Colonic mucosa (tissue), 4 donors: ENCODE measurements at regions not wholly inside any gene's neighbourhood (a gene's known extent, or its start where the extent isn't known, plus 50 kb on each side); places are given as distances from the start of the nearest gene placed in this dataset.

Experiments used
- DNase-seq: peaks from one replicate; pipeline ENCODE4 v3.0.0-alpha.2; 2020
- H3K27ac ChIP-seq: fragments of 200-600 bp; one replicate; pipeline ENCODE4 v1.8.0; 2021
- H3K27me3 ChIP-seq: fragments of 200-600 bp; one replicate; pipeline ENCODE4 v1.8.0; 2021
- H3K36me3 ChIP-seq: fragments of 200-600 bp; one replicate; pipeline ENCODE4 v1.8.0; 2021
- H3K4me1 ChIP-seq: fragments of 200-600 bp; one replicate; pipeline ENCODE4 v1.8.0; 2021; ENCODE audit warnings: mild to moderate bottlenecking
- H3K4me3 ChIP-seq: fragments of 200-600 bp; one replicate; pipeline ENCODE4 v1.8.0; 2021
- H3K9ac ChIP-seq, 2 donors: one replicate each; pipeline ENCODE4 v1.7.0; 2013; ENCODE audit warnings: control low read depth in 2 of 2, low read depth in 2 of 2, low read length in 2 of 2
- H3K9me3 ChIP-seq: fragments of 200-600 bp; one replicate; pipeline ENCODE4 v1.8.0; 2021
- intact Hi-C: fragments of 100-400 bp; cut with DNase I; formaldehyde crosslinking; loops from one replicate; pipeline ENCODE4 v1.14.1; 2022
- TF ChIP-seq, protein P1 (sequence below): fragments of 200-600 bp; IDR thresholded peaks from one replicate; pipeline ENCODE4 v1.8.0; 2022; ENCODE audit warnings: antibody characterized with exemption, mild to moderate bottlenecking
- donor health status: healthy.
- donor health status: DM: no; HTN: no; CAD: no.
- donor health status: DM: no; HTN: no; CAD: no.

- Histone ChIP-seq H3K4me3 (no peak overlapping the region), H3K9ac (no peak overlapping the region), H3K9me3 (no peaks in the 10 kb centered on the region), H3K27ac (no peak overlapping the region), H3K36me3 (no peaks in the 10 kb centered on the region), H3K4me1 (no peaks in the 10 kb centered on the region), H3K27me3 (no peaks in the 10 kb centered on the region)
- TF ChIP-seq, protein P1, sequence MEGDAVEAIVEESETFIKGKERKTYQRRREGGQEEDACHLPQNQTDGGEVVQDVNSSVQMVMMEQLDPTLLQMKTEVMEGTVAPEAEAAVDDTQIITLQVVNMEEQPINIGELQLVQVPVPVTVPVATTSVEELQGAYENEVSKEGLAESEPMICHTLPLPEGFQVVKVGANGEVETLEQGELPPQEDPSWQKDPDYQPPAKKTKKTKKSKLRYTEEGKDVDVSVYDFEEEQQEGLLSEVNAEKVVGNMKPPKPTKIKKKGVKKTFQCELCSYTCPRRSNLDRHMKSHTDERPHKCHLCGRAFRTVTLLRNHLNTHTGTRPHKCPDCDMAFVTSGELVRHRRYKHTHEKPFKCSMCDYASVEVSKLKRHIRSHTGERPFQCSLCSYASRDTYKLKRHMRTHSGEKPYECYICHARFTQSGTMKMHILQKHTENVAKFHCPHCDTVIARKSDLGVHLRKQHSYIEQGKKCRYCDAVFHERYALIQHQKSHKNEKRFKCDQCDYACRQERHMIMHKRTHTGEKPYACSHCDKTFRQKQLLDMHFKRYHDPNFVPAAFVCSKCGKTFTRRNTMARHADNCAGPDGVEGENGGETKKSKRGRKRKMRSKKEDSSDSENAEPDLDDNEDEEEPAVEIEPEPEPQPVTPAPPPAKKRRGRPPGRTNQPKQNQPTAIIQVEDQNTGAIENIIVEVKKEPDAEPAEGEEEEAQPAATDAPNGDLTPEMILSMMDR, result no peak
- DNase-seq, result no peak
- intact Hi-C loops, result no loop called here
These were observed 343.8 kb upstream of the NAV3 start for GRCh38 chr12:77486872-77487271.

GRCh38 chr12:77485961-77486854 is 344.5 kb upstream of the NAV3 start:
- Histone ChIP-seq H3K4me1 (no peaks in the 10 kb centered on the region), H3K27ac (no peak overlapping the region), H3K27me3 (no peaks in the 10 kb centered on the region), H3K4me3 (no peak overlapping the region), H3K9ac (no peak overlapping the region), H3K9me3 (no peaks in the 10 kb centered on the region), H3K36me3 (no peaks in the 10 kb centered on the region)
- DNase-seq, result no peak
- intact Hi-C loops, result no loop called here
- TF ChIP-seq, protein P1, result no peak

DNA sequence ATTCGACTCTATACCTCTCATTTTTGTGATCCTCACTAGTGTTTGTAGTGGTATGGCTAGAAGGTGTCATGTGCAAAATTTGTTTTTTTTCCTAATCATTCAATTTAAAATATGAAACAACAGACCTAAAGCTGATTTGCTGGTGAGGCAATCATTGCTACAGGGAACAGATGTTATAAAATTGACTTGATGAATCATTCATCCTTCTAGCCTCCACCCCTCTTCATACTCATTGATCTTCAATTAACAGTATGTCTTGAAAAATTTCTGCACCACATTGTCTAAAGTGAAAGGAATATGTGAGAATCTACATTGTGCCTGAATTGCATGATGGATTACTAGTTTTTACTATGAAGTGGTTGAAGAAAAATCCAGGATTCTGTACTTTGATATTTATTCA is 349.0 kb upstream of the NAV3 start:
- Histone ChIP-seq H3K36me3 (no peaks in the 10 kb centered on the region), H3K9me3 (no peaks in the 10 kb centered on the region), H3K27me3 (no peaks in the 10 kb centered on the region), H3K4me3 (no peak overlapping the region), H3K9ac (no peak overlapping the region), H3K4me1 (no peaks in the 10 kb centered on the region), H3K27ac (no peak overlapping the region)
- TF ChIP-seq, protein P1, result no peak
- DNase-seq, result no peak
- intact Hi-C loops, result no loop called here

GRCh38 chr12:77477907-77478533 is 352.7 kb upstream of the NAV3 start:
- TF ChIP-seq, protein P1, result no peak
- intact Hi-C loops, result no loop called here
- Histone ChIP-seq H3K27ac (no peak overlapping the region), H3K27me3 (no peaks in the 10 kb centered on the region), H3K9ac (no peak overlapping the region), H3K4me3 (no peak overlapping the region), H3K9me3 (no peaks in the 10 kb centered on the region), H3K36me3 (no peaks in the 10 kb centered on the region), H3K4me1 (no peaks in the 10 kb centered on the region)
- no peak for DNase-seq

- Histone ChIP-seq H3K4me1 (no peaks in the 10 kb centered on the region), H3K9me3 (no peaks in the 10 kb centered on the region), H3K36me3 (no peaks in the 10 kb centered on the region), H3K27ac (no peak overlapping the region), H3K4me3 (no peak overlapping the region), H3K9ac (no peak overlapping the region), H3K27me3 (no peaks in the 10 kb centered on the region)
- no peak for DNase-seq
- intact Hi-C loops, result no loop called here
- TF ChIP-seq, protein P1, result no peak
These were observed 358.9 kb upstream of the NAV3 start for GRCh38 chr12:77471801-77472200.
